Left ventricle myocardium inferior (tissue), 1 donor: ENCODE measurements at regions not wholly inside any gene's neighbourhood (a gene's known extent, or its start where the extent isn't known, plus 50 kb on each side); places are given as distances from the start of the nearest gene placed in this dataset.

Source experiments
- DNase-seq: peaks from one replicate; pipeline ENCODE4 v3.0.0-alpha.2; 2020
- H3K27ac ChIP-seq: fragments of 200-600 bp; replicated peaks from 2 replicates; pipeline ENCODE4 v1.8.0; 2021
- H3K27me3 ChIP-seq: fragments of 200-600 bp; 2 replicates; pipeline ENCODE4 v1.8.0; 2021; ENCODE audit warnings: low read depth
- H3K36me3 ChIP-seq: fragments of 200-600 bp; 2 replicates; pipeline ENCODE4 v1.8.0; 2021
- H3K4me1 ChIP-seq: fragments of 200-600 bp; 2 replicates; pipeline ENCODE4 v1.8.0; 2021
- H3K4me3 ChIP-seq: fragments of 200-600 bp; 2 replicates; pipeline ENCODE4 v1.8.0; 2021; ENCODE audit warnings: mild to moderate bottlenecking, moderate library complexity
- H3K9me3 ChIP-seq: fragments of 200-600 bp; replicated peaks from 2 replicates; pipeline ENCODE4 v1.8.0; 2021
- intact Hi-C: fragments of 100-400 bp; cut with micrococcal nuclease; formaldehyde crosslinking; loops from one replicate; pipeline ENCODE4 v1.11.0; 2022
- TF ChIP-seq, protein P1 (sequence below): fragments of 200-600 bp; IDR thresholded peaks from 2 replicates; pipeline ENCODE4 v1.8.0; 2021; ENCODE audit warnings: antibody characterized with exemption, mild to moderate bottlenecking, borderline replicate concordance
- donor health status: DM: no; HTN: yes; CAD: no; lungs with severe emphysema.

DNA sequence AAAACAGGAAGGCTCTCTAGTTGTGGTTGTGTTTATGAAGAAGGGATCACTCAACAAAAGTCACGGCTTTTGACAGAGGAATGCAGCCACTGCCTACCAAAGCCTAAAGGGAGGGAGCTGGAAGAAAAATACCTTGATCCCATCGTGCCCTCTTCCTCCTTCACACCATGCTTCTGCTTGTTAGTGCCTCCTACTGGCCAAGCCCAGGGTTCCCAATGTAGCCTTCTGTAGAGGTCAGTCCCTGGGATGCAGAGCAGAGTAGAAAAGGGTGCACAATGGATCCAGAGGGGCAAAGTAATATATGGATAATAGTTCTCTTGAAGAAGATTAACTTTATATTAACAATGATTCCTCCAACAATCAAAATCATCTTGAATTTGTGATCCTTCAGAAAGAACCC, 293.5 kb upstream of the FERMT1 start:
- intact Hi-C loops, result no loop called here
- Histone ChIP-seq H3K27ac (no peak overlapping the region), H3K36me3 (no peaks in the 10 kb centered on the region), H3K4me3 (no peak overlapping the region), H3K27me3 (no peaks in the 10 kb centered on the region), H3K9me3 (no peaks in the 10 kb centered on the region), H3K4me1 (no peaks in the 10 kb centered on the region)
- TF ChIP-seq, protein P1, sequence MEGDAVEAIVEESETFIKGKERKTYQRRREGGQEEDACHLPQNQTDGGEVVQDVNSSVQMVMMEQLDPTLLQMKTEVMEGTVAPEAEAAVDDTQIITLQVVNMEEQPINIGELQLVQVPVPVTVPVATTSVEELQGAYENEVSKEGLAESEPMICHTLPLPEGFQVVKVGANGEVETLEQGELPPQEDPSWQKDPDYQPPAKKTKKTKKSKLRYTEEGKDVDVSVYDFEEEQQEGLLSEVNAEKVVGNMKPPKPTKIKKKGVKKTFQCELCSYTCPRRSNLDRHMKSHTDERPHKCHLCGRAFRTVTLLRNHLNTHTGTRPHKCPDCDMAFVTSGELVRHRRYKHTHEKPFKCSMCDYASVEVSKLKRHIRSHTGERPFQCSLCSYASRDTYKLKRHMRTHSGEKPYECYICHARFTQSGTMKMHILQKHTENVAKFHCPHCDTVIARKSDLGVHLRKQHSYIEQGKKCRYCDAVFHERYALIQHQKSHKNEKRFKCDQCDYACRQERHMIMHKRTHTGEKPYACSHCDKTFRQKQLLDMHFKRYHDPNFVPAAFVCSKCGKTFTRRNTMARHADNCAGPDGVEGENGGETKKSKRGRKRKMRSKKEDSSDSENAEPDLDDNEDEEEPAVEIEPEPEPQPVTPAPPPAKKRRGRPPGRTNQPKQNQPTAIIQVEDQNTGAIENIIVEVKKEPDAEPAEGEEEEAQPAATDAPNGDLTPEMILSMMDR, result no peak
- no peak for DNase-seq

DNA sequence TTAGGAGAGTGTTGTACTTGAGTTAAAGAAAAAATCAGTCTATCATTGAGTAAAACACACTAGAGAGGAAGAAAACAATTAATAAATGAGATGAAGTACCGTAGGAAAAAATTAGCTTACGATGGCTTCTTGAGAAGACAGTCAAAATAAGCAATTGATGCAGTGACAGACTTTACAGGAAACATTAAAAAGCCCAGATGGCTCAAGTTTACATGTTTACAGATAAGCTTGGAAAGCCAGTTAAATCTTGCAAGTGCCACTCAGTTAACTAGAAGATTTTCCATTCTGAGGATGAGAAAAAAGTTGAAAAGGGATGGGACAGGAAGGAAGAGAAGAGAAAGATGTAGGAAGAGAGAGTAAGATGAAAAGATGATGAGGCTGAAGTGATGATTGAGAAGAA, 288.8 kb upstream of the FERMT1 start:
- Histone ChIP-seq H3K36me3 (no peaks in the 10 kb centered on the region), H3K27me3 (no peaks in the 10 kb centered on the region), H3K4me3 (no peak overlapping the region), H3K9me3 (no peaks in the 10 kb centered on the region), H3K4me1 (no peaks in the 10 kb centered on the region), H3K27ac (no peak overlapping the region)
- TF ChIP-seq, protein P1, result no peak
- DNase-seq, result no peak
- intact Hi-C loops, result no loop called here

DNA sequence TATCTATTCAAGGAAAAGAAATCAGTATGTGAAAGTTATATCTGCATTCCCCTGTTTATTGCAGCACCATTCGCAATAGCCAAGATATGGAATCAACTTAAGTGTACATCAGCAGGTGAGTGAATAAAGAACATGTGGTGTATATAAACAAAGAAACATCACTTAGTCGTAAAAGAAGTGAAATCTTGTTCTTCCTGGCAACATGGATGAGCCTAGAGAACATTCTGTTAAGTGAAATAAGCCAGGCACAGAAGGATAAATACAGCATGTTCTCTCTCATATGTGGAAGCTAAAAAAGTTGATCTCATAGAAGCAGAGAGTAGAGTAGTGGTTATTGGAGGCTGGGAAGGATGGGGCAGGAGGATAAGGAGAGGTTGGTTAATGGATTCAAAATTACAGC, 287.9 kb upstream of the FERMT1 start:
- Histone ChIP-seq H3K36me3 (no peaks in the 10 kb centered on the region), H3K27me3 (no peaks in the 10 kb centered on the region), H3K9me3 (no peaks in the 10 kb centered on the region), H3K4me1 (no peaks in the 10 kb centered on the region), H3K4me3 (no peak overlapping the region), H3K27ac (no peak overlapping the region)
- no peak for DNase-seq
- intact Hi-C loops, result no loop called here
- TF ChIP-seq, protein P1, result no peak

DNA sequence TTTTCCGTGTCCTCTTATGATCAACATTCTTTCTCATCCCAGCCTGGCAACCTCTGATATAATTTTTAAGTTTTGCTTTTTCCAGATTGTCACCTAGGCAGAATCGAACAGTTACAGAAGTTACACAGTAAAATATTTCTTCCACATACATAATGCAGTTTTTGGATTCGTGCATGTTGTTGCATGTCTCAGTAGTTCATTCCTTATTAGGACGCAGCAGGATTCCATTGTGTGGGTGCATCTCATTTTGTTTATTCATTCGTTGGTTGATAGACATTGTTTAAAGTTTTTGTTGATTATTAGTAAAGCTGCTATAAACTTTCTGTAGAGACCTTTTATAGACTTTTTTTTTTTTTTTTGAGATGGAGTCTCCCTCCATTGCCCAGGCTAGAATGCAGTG, 284.3 kb upstream of the FERMT1 start:
- Histone ChIP-seq H3K27me3 (no peaks in the 10 kb centered on the region), H3K27ac (no peak overlapping the region), H3K4me1 (no peaks in the 10 kb centered on the region), H3K4me3 (no peak overlapping the region), H3K9me3 (no peaks in the 10 kb centered on the region), H3K36me3 (no peaks in the 10 kb centered on the region)
- TF ChIP-seq, protein P1, result no peak
- no peak for DNase-seq
- intact Hi-C loops, result no loop called here

DNA sequence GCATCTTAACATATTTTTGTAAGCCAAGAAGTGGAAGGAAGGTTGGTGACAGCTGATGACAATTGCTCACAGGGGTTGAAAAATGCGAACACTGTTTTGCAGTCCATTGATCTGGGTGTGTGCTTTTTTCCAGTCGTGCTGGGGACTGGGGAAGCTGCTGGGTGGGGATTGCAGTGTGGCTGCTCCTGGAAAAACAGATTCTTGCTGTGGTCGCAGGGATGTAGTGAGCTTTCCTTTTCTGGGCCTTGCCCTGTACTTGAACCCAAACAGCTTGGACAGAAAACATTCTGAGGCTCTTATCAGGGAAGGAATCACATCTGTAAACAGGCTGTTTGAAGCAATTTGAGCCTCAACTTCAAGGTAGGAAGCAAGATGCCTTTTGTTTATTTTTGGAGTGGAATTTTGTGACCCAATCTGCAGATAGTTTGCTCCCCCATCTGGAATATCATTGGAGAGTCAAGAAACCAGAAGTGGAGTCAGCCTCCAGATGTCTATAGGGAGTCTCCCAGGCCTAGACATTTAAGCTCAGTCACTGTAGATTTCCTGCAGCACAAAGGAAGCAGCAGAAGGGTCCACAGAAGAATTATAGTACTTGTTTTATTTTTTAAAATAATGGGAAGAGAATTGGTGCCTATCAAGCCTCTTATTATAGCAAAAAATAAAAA, 279.2 kb upstream of the FERMT1 start:
- intact Hi-C loops, result no loop called here

More for the DNA sequence above, 279.2 kb upstream of the FERMT1 start:
- Histone ChIP-seq H3K27me3 (no peaks in the 10 kb centered on the region), H3K9me3 (no peaks in the 10 kb centered on the region), H3K36me3 (no peaks in the 10 kb centered on the region), H3K4me3 (no peak overlapping the region), H3K27ac (no peak overlapping the region), H3K4me1 (no peaks in the 10 kb centered on the region)
- TF ChIP-seq, protein P1, result no peak
- DNase-seq, result no peak
